ENCODE measurements at regions not wholly inside any gene's neighbourhood (a gene's known extent, or its start where the extent isn't known, plus 50 kb on each side); places are given as distances from the start of the nearest gene placed in this dataset.

GRCh38 chr3:36165509-36166290, 214.6 kb upstream of the STAC start:
- no TSS peak for BruUV-seq (replicated peaks)
- Mint-ChIP-seq H3K4me3 (ENCODE audit: unreplicated experiment) (no peak overlapping the region), H3K9me3 (ENCODE audit: unreplicated experiment) (no peaks in the 10 kb centered on the region), H3K27me3 (ENCODE audit: insufficient read depth, unreplicated experiment) (peaks cover 2% of the 10 kb centered on the region), H3K4me1 (ENCODE audit: low read depth, unreplicated experiment) (no peaks in the 10 kb centered on the region), H3K27ac (ENCODE audit: unreplicated experiment) (no peak overlapping the region), H3K36me3 (ENCODE audit: insufficient read depth, unreplicated experiment) (no peaks in the 10 kb centered on the region)
- Histone ChIP-seq H3K4me3 (ENCODE audit: low read depth, low read length) (no peak overlapping the region), H3K9me3 (no peaks in the 10 kb centered on the region), H3K4me1 (no peaks in the 10 kb centered on the region), H3K27me3 (replicated peaks; ENCODE audit: control insufficient read depth, insufficient read depth, low read length) (no peaks in the 10 kb centered on the region), H3K36me3 (ENCODE audit: control insufficient read depth, insufficient read depth, low read length) (no peaks in the 10 kb centered on the region)
- DNase-seq = no peak
- TF ChIP-seq CTCF (IDR thresholded peaks at IDR 0.05; ENCODE audit: insufficient read depth in 1 of 2, low read depth in 1 of 2, low read length in 1 of 2, severe bottlenecking in 1 of 2, unreplicated experiment in 1 of 2) = no peak
- ChIA-PET CTCF (no interaction called here), POLR2A (no interaction called here)
- intact Hi-C loops (cut with micrococcal nuclease; ENCODE audit: unreplicated experiment) = no loop called here

GRCh38 chr3:36166477-36166876, 213.8 kb upstream of the STAC start:
- no peak for TF ChIP-seq CTCF (IDR thresholded peaks at IDR 0.05; ENCODE audit: insufficient read depth in 1 of 2, low read depth in 1 of 2, low read length in 1 of 2, severe bottlenecking in 1 of 2, unreplicated experiment in 1 of 2)

GRCh38 chr3:36172699-36173098, 207.6 kb upstream of the STAC start:
- intact Hi-C loops (cut with micrococcal nuclease; ENCODE audit: unreplicated experiment) = no loop called here
- Histone ChIP-seq H3K36me3 (ENCODE audit: control insufficient read depth, insufficient read depth, low read length) (no peaks in the 10 kb centered on the region), H3K27me3 (replicated peaks; ENCODE audit: control insufficient read depth, insufficient read depth, low read length) (no peaks in the 10 kb centered on the region), H3K4me1 (no peaks in the 10 kb centered on the region), H3K4me3 (ENCODE audit: low read depth, low read length) (no peak overlapping the region), H3K9me3 (no peaks in the 10 kb centered on the region)
- no peak for DNase-seq
- ChIA-PET CTCF (no interaction called here), POLR2A (no interaction called here)
- Mint-ChIP-seq H3K27ac (ENCODE audit: unreplicated experiment) (no peak overlapping the region), H3K9me3 (ENCODE audit: unreplicated experiment) (no peaks in the 10 kb centered on the region), H3K4me3 (ENCODE audit: unreplicated experiment) (no peak overlapping the region), H3K27me3 (ENCODE audit: insufficient read depth, unreplicated experiment) (peaks cover 5% of the 10 kb centered on the region), H3K4me1 (ENCODE audit: low read depth, unreplicated experiment) (no peaks in the 10 kb centered on the region), H3K36me3 (ENCODE audit: insufficient read depth, unreplicated experiment) (no peaks in the 10 kb centered on the region)
- TF ChIP-seq CTCF (IDR thresholded peaks at IDR 0.05; ENCODE audit: insufficient read depth in 1 of 2, low read depth in 1 of 2, low read length in 1 of 2, severe bottlenecking in 1 of 2, unreplicated experiment in 1 of 2) = no peak
- no TSS peak for BruUV-seq (replicated peaks)

More at GRCh38 chr3:36166477-36166876, 213.8 kb upstream of the STAC start:
- peaks cover 2% of the 10 kb centered on the region for H3K27me3 Mint-ChIP-seq (ENCODE audit: insufficient read depth, unreplicated experiment)
- Histone ChIP-seq H3K9me3 (no peaks in the 10 kb centered on the region), H3K4me1 (no peaks in the 10 kb centered on the region), H3K4me3 (ENCODE audit: low read depth, low read length) (no peak overlapping the region), H3K27me3 (replicated peaks; ENCODE audit: control insufficient read depth, insufficient read depth, low read length) (no peaks in the 10 kb centered on the region), H3K36me3 (ENCODE audit: control insufficient read depth, insufficient read depth, low read length) (no peaks in the 10 kb centered on the region)
- no peak overlapping the region for H3K4me3 Mint-ChIP-seq (ENCODE audit: unreplicated experiment)
- H3K36me3 Mint-ChIP-seq (ENCODE audit: insufficient read depth, unreplicated experiment) = no peaks in the 10 kb centered on the region
- intact Hi-C loops (cut with micrococcal nuclease; ENCODE audit: unreplicated experiment) = no loop called here
- CTCF ChIA-PET = no interaction called here
- DNase-seq = no peak
- H3K9me3 Mint-ChIP-seq (ENCODE audit: unreplicated experiment) = no peaks in the 10 kb centered on the region
- BruUV-seq (replicated peaks) = no TSS peak
- no peaks in the 10 kb centered on the region for H3K4me1 Mint-ChIP-seq (ENCODE audit: low read depth, unreplicated experiment)
- POLR2A ChIA-PET = no interaction called here
- H3K27ac Mint-ChIP-seq (ENCODE audit: unreplicated experiment) = no peak overlapping the region

Data from Caco-2 (cell line).